Prostate gland (tissue), 2 donors: ENCODE measurements at regions not wholly inside any gene's neighbourhood (a gene's known extent, or its start where the extent isn't known, plus 50 kb on each side); places are given as distances from the start of the nearest gene placed in this dataset.

Experiments
- DNase-seq: peaks from one replicate; pipeline ENCODE4 v3.0.0-alpha.2; 2019; ENCODE audit warnings: low spot score
- H3K27ac ChIP-seq, 2 donors: fragments of 200-600 bp; sonication (generic); 2 replicates each; pipeline ENCODE4 v1.5.1; 2017 to 2019
- H3K27me3 ChIP-seq: fragments of 200-600 bp; sonication (generic); replicated peaks from 2 replicates; pipeline ENCODE4 v1.5.1; 2019; ENCODE audit not compliant: insufficient read depth
- H3K36me3 ChIP-seq, 2 donors: fragments of 200-600 bp; sonication (generic); 1 replicate in 1 of 2; 2 replicates in 1 of 2; pipeline versions ENCODE4 v1.5.1 to v1.8.1; 2017 to 2019
- H3K4me1 ChIP-seq: fragments of 200-600 bp; sonication (generic); replicated peaks from 2 replicates; pipeline ENCODE4 v1.5.1; 2019
- H3K4me3 ChIP-seq, 2 donors: fragments of 200-600 bp; sonication (generic); 2 replicates each; pipeline ENCODE4 v1.5.1; 2017 to 2019
- H3K9me3 ChIP-seq: fragments of 200-600 bp; sonication (generic); 2 replicates; pipeline ENCODE4 v1.5.1; 2017
- CTCF ChIP-seq, 4 experiments: fragments of 200-600 bp in 2 of 4; fragments of 450-650 bp in 2 of 4; sonication (generic) in 2 of 4; IDR thresholded peaks; 1 replicate in 3 of 4; 2 replicates in 1 of 4; pipeline ENCODE4 v1.5.1; 2016 to 2019; ENCODE audit warnings: antibody characterized with exemption in 4 of 4, mild to moderate bottlenecking in 2 of 4, moderate library complexity in 2 of 4
- POLR2A ChIP-seq: fragments of 450-650 bp; IDR thresholded peaks from one replicate; pipeline ENCODE4 v1.6.1; 2016; ENCODE audit warnings: antibody characterized with exemption, mild to moderate bottlenecking
- POLR2AphosphoS5 ChIP-seq: sonication (generic); formaldehyde crosslinking; IDR thresholded peaks from one replicate; pipeline ENCODE4 v1.6.1; 2017; ENCODE audit warnings: antibody characterized with exemption
- WGBS: methylation state at CpG from one replicate; pipeline ENCODE4 v1.1.5; 2018; 5-methylcytosine and 5-hydroxymethylcytosine counted together
- intact Hi-C: fragments of 100-400 bp; cut with DNase I; formaldehyde crosslinking; loops from one replicate; pipeline ENCODE4 v1.14.2; 2022

GRCh38 chr6:143562143-143562542 is 50.6 kb upstream of the FUCA2 start:
- intact Hi-C loops = no loop called here
- no peak for DNase-seq
- Histone ChIP-seq H3K4me1 (no peaks in the 10 kb centered on the region), H3K4me3 (no peak overlapping the region), H3K36me3 (no peaks in the 10 kb centered on the region), H3K9me3 (no peaks in the 10 kb centered on the region), H3K27ac (no peak overlapping the region), H3K27me3 (no peaks in the 10 kb centered on the region)
- TF ChIP-seq POLR2AphosphoS5 = no peak
- TF ChIP-seq POLR2A = no peak
- no peak for TF ChIP-seq CTCF (IDR thresholded peaks at IDR 0.05)
- 76% methylated on average over 4 of the region's 4 CpGs for WGBS
